ENCODE measurements at regions not wholly inside any gene's neighbourhood (a gene's known extent, or its start where the extent isn't known, plus 50 kb on each side); places are given as distances from the start of the nearest gene placed in this dataset.
"Not testable (repeated sequence)": the region's sequence is repeated elsewhere in the genome, so short reads cannot be mapped to it uniquely, and the experiment has no call there.

- TF ChIP-seq EZH2 (optimal IDR thresholded peaks at IDR 0.05; ENCODE audit: low read depth, low read length) = no peak
- TF ChIP-seq, protein P1, sequence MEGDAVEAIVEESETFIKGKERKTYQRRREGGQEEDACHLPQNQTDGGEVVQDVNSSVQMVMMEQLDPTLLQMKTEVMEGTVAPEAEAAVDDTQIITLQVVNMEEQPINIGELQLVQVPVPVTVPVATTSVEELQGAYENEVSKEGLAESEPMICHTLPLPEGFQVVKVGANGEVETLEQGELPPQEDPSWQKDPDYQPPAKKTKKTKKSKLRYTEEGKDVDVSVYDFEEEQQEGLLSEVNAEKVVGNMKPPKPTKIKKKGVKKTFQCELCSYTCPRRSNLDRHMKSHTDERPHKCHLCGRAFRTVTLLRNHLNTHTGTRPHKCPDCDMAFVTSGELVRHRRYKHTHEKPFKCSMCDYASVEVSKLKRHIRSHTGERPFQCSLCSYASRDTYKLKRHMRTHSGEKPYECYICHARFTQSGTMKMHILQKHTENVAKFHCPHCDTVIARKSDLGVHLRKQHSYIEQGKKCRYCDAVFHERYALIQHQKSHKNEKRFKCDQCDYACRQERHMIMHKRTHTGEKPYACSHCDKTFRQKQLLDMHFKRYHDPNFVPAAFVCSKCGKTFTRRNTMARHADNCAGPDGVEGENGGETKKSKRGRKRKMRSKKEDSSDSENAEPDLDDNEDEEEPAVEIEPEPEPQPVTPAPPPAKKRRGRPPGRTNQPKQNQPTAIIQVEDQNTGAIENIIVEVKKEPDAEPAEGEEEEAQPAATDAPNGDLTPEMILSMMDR (IDR thresholded peaks at IDR 0.05; ENCODE audit: low read length) = no peak
- TF ChIP-seq EZH2phosphoT487 (IDR thresholded peaks at IDR 0.05; ENCODE audit: low read length) = no peak
- Histone ChIP-seq H3K36me3 (replicated peaks; ENCODE audit: insufficient read depth, low read length) (no peaks in the 10 kb centered on the region), H3K9me2 (replicated peaks; ENCODE audit: insufficient read depth, low read length) (no peaks in the 10 kb centered on the region), H3K9me3 (replicated peaks; ENCODE audit: insufficient read depth, low read length) (no peaks in the 10 kb centered on the region), H3K27me3 (replicated peaks; ENCODE audit: insufficient read depth, low read length) (no peaks in the 10 kb centered on the region), H3K4me2 (ENCODE audit: low read depth, low read length) (no peak overlapping the region), H3K9ac (ENCODE audit: low read length) (no peak overlapping the region), H3F3A (ENCODE audit: insufficient read depth, low read length) (no peaks in the 10 kb centered on the region), H3K27ac (ENCODE audit: low read length) (no peak overlapping the region), H4K20me1 (ENCODE audit: insufficient read depth, low read length) (no peaks in the 10 kb centered on the region), H3K79me2 (ENCODE audit: low read length) (no peaks in the 10 kb centered on the region), H2AFZ (ENCODE audit: low read length) (no peak overlapping the region), H3K4me3 (ENCODE audit: low read length) (no peak overlapping the region), H3K4me1 (ENCODE audit: low read length) (no peaks in the 10 kb centered on the region)
- DNase-seq = no peak
These were observed 51.5 kb downstream of the CRPPA start for GRCh38 chr7:16369855-16370254.

DNA sequence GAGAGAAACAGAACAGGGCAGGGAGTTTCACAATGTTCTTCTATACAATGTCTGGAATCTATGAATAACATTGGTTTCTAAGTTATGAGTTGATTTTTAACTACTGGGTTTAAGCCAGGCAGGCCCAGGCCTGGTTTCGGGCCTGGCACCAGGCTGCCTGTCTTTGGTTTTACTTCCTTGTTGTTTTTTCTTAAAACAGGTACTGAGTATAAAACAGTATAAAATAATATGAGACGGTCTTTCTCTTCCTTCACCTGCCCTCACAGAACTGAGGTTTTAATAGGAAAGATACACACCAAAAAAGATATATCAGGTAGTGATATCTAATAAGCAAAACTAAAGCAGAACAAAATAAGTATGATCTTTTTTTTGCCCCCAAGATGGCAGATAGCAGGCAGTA is 52.0 kb downstream of the CRPPA start:
- H3K79me2 ChIP-seq (ENCODE audit: low read length); H3F3A ChIP-seq (ENCODE audit: insufficient read depth, low read length); H4K20me1 ChIP-seq (ENCODE audit: insufficient read depth, low read length); H3K4me2 ChIP-seq (ENCODE audit: low read depth, low read length); H3K36me3 ChIP-seq (replicated peaks; ENCODE audit: insufficient read depth, low read length); H3K4me1 ChIP-seq (ENCODE audit: low read length); H3K9me2 ChIP-seq (replicated peaks; ENCODE audit: insufficient read depth, low read length); H3K27me3 ChIP-seq (replicated peaks; ENCODE audit: insufficient read depth, low read length); H3K27ac ChIP-seq (ENCODE audit: low read length); H3K4me3 ChIP-seq (ENCODE audit: low read length); H3K9me3 ChIP-seq (replicated peaks; ENCODE audit: insufficient read depth, low read length); H3K9ac ChIP-seq (ENCODE audit: low read length); H2AFZ ChIP-seq (ENCODE audit: low read length); DNase-seq: not testable (repeated sequence)

DNA sequence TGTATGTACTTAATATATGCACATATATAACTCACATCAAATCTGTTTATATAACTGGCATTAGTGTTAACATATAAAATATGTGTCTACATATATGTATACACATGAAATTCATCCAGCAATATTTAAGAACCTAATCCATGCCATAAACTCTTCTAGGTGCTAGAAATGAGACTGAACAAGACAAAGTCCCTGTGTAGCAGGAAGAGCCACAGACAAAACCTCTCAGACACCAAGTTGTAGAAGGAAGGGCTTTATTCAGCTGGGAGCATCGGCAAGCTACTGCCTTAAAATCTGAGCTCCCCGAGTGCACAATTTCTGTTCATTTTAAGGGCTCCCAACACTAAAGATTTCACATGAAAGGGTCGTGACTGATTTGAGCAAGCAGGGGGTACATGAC is 52.5 kb downstream of the CRPPA start:
- Histone ChIP-seq H2AFZ (ENCODE audit: low read length) (no peak overlapping the region), H3K9me2 (replicated peaks; ENCODE audit: insufficient read depth, low read length) (no peaks in the 10 kb centered on the region), H3K9ac (ENCODE audit: low read length) (no peak overlapping the region), H4K20me1 (ENCODE audit: insufficient read depth, low read length) (no peaks in the 10 kb centered on the region), H3F3A (ENCODE audit: insufficient read depth, low read length) (no peaks in the 10 kb centered on the region), H3K4me1 (ENCODE audit: low read length) (no peaks in the 10 kb centered on the region), H3K36me3 (replicated peaks; ENCODE audit: insufficient read depth, low read length) (no peaks in the 10 kb centered on the region), H3K27ac (ENCODE audit: low read length) (no peak overlapping the region), H3K27me3 (replicated peaks; ENCODE audit: insufficient read depth, low read length) (no peaks in the 10 kb centered on the region), H3K4me2 (ENCODE audit: low read depth, low read length) (no peak overlapping the region), H3K79me2 (ENCODE audit: low read length) (no peaks in the 10 kb centered on the region), H3K4me3 (ENCODE audit: low read length) (no peak overlapping the region), H3K9me3 (replicated peaks; ENCODE audit: insufficient read depth, low read length) (no peaks in the 10 kb centered on the region)
- DNase-seq = no peak
- TF ChIP-seq, protein P1 (IDR thresholded peaks at IDR 0.05; ENCODE audit: low read length) = no peak
- TF ChIP-seq EZH2 (optimal IDR thresholded peaks at IDR 0.05; ENCODE audit: low read depth, low read length) = no peak
- no peak for TF ChIP-seq EZH2phosphoT487 (IDR thresholded peaks at IDR 0.05; ENCODE audit: low read length)

DNA sequence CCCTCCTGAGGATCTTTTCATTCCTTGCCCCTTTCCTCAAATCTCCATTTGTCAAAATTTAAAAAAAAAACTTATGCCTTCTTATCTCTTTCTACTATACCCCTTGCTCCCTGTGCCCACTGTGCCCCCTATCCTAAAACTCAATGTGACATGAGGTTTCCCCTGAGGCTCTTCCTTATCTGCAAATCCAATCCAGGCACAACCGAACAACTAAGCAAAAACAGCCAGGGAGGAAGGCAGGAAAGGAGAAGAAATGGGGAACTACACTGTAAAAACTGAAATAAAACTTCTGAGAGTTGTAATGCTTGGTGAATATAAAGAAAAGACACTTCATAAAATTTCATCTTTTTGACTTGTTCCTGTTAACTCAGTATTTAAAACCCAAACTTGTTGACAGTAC is 54.2 kb downstream of the CRPPA start:
- Histone ChIP-seq H3K9me3 (replicated peaks; ENCODE audit: insufficient read depth, low read length) (no peaks in the 10 kb centered on the region), H3K36me3 (replicated peaks; ENCODE audit: insufficient read depth, low read length) (no peaks in the 10 kb centered on the region), H3F3A (ENCODE audit: insufficient read depth, low read length) (no peaks in the 10 kb centered on the region), H3K9me2 (replicated peaks; ENCODE audit: insufficient read depth, low read length) (no peaks in the 10 kb centered on the region), H3K4me2 (ENCODE audit: low read depth, low read length) (no peak overlapping the region), H3K79me2 (ENCODE audit: low read length) (no peaks in the 10 kb centered on the region), H3K27me3 (replicated peaks; ENCODE audit: insufficient read depth, low read length) (no peaks in the 10 kb centered on the region), H3K9ac (ENCODE audit: low read length) (no peak overlapping the region), H3K27ac (ENCODE audit: low read length) (no peak overlapping the region), H2AFZ (ENCODE audit: low read length) (no peak overlapping the region), H4K20me1 (ENCODE audit: insufficient read depth, low read length) (no peaks in the 10 kb centered on the region), H3K4me1 (ENCODE audit: low read length) (no peaks in the 10 kb centered on the region), H3K4me3 (ENCODE audit: low read length) (no peak overlapping the region)
- no peak for TF ChIP-seq EZH2phosphoT487 (IDR thresholded peaks at IDR 0.05; ENCODE audit: low read length)
- no peak for TF ChIP-seq EZH2 (optimal IDR thresholded peaks at IDR 0.05; ENCODE audit: low read depth, low read length)
- TF ChIP-seq, protein P1 (IDR thresholded peaks at IDR 0.05; ENCODE audit: low read length) = no peak
- no peak for DNase-seq

All from MM.1S (cell line).